Tibial nerve (tissue), 4 donors: ENCODE measurements at regions not wholly inside any gene's neighbourhood (a gene's known extent, or its start where the extent isn't known, plus 50 kb on each side); places are given as distances from the start of the nearest gene placed in this dataset.
A peak's percentile ranks its signal among the peaks of the same experiment; 100 is the strongest.

ENCODE experiments used
- DNase-seq, 2 donors: peaks; one replicate each; pipeline ENCODE4 v3.0.0-alpha.2; 2019; ENCODE audit warnings: low spot score in 2 of 2
- H3K27ac ChIP-seq, 4 donors: fragments of 200-600 bp; sonication (generic) in 3 of 4; one replicate each; pipeline ENCODE4 v1.5.1; 2017 to 2019; ENCODE audit warnings: mild to moderate bottlenecking in 1 of 4
- H3K27me3 ChIP-seq, 2 donors: fragments of 200-600 bp; sonication (generic) in 1 of 2; one replicate each; pipeline versions ENCODE4 v1.5.1 to v1.6.0; 2017 to 2019
- H3K36me3 ChIP-seq, 3 donors: fragments of 200-600 bp; sonication (generic); one replicate each; pipeline ENCODE4 v1.5.1; 2018 to 2019
- H3K4me1 ChIP-seq, 4 donors: fragments of 200-600 bp; sonication (generic) in 3 of 4; one replicate each; pipeline ENCODE4 v1.5.1; 2017 to 2019
- H3K4me3 ChIP-seq, 4 donors: fragments of 200-600 bp; sonication (generic) in 3 of 4; one replicate each; pipeline ENCODE4 v1.5.1; 2017 to 2019; ENCODE audit warnings: mild to moderate bottlenecking in 1 of 4, moderate library complexity in 1 of 4
- H3K9me3 ChIP-seq, 4 donors: fragments of 200-600 bp; sonication (generic) in 3 of 4; one replicate each; pipeline ENCODE4 v1.5.1; 2017 to 2019
- EP300 ChIP-seq, 2 donors: sonication (generic); formaldehyde crosslinking; IDR thresholded peaks; one replicate each; pipeline ENCODE4 v1.6.1; 2017; ENCODE audit warnings: antibody characterized with exemption in 2 of 2, mild to moderate bottlenecking in 1 of 2
- POLR2A ChIP-seq, 2 donors: fragments of 450-650 bp; IDR thresholded peaks; one replicate each; pipeline ENCODE4 v1.6.1; 2017; ENCODE audit warnings: antibody characterized with exemption in 2 of 2, mild to moderate bottlenecking in 2 of 2, moderate library complexity in 2 of 2
- WGBS, 2 donors: methylation state at CpG; one replicate each; pipeline ENCODE4 v1.1.5; 2018; 5-methylcytosine and 5-hydroxymethylcytosine counted together
- TF ChIP-seq, protein P1 (sequence below), 5 experiments: fragments of 200-600 bp in 3 of 5; fragments of 450-650 bp in 2 of 5; sonication (generic) in 3 of 5; IDR thresholded peaks; one replicate each; pipeline ENCODE4 v1.5.1; 2016 to 2019; ENCODE audit warnings: antibody characterized with exemption in 5 of 5, mild to moderate bottlenecking in 3 of 5, moderate library complexity in 2 of 5

GRCh38 chr6:165760126-165760802, 97.2 kb upstream of the PDE10A start:
- no peak for DNase-seq
- no peak overlapping the region for H3K4me3 ChIP-seq

GRCh38 chr6:165758441-165758840, 95.4 kb upstream of the PDE10A start:
- Histone ChIP-seq H3K27ac (no peak overlapping the region), H3K27me3 (no peaks in the 10 kb centered on the region), H3K36me3 (no peaks in the 10 kb centered on the region), H3K9me3 (peaks cover 0 to 5% (median 0%) of the 10 kb centered on the region in 4 donors), H3K4me3 (no peak overlapping the region), H3K4me1 (no peaks in the 10 kb centered on the region)
- TF ChIP-seq EP300 (IDR thresholded peaks at IDR 0.05) (no peak), POLR2A (IDR thresholded peaks at IDR 0.05) (no peak)
- TF ChIP-seq, protein P1, sequence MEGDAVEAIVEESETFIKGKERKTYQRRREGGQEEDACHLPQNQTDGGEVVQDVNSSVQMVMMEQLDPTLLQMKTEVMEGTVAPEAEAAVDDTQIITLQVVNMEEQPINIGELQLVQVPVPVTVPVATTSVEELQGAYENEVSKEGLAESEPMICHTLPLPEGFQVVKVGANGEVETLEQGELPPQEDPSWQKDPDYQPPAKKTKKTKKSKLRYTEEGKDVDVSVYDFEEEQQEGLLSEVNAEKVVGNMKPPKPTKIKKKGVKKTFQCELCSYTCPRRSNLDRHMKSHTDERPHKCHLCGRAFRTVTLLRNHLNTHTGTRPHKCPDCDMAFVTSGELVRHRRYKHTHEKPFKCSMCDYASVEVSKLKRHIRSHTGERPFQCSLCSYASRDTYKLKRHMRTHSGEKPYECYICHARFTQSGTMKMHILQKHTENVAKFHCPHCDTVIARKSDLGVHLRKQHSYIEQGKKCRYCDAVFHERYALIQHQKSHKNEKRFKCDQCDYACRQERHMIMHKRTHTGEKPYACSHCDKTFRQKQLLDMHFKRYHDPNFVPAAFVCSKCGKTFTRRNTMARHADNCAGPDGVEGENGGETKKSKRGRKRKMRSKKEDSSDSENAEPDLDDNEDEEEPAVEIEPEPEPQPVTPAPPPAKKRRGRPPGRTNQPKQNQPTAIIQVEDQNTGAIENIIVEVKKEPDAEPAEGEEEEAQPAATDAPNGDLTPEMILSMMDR (IDR thresholded peaks at IDR 0.05), result no peak
- DNase-seq, result no peak

More at GRCh38 chr6:165760126-165760802, 97.2 kb upstream of the PDE10A start:
- no peak overlapping the region for H3K27ac ChIP-seq
- H3K4me1 ChIP-seq, result no peaks in the 10 kb centered on the region
- H3K36me3 ChIP-seq, result no peaks in the 10 kb centered on the region
- 83 to 89% methylated on average over 7 of the region's 7 CpGs for WGBS, 2 donors
- TF ChIP-seq, protein P1 (IDR thresholded peaks at IDR 0.05), result no peak
- no peak for TF ChIP-seq POLR2A (IDR thresholded peaks at IDR 0.05)
- TF ChIP-seq EP300 (IDR thresholded peaks at IDR 0.05), result no peak
- peaks cover 0 to 5% (median 0%) of the 10 kb centered on the region in 4 donors for H3K9me3 ChIP-seq
- no peaks in the 10 kb centered on the region for H3K27me3 ChIP-seq

GRCh38 chr6:165755583-165755982, 92.5 kb upstream of the PDE10A start:
- no peak for DNase-seq
- 65 to 72% methylated on average over 4 of the region's 4 CpGs for WGBS, 2 donors
- Histone ChIP-seq H3K9me3 (no peaks in the 10 kb centered on the region), H3K4me1 (no peaks in the 10 kb centered on the region), H3K4me3 (no peak overlapping the region), H3K36me3 (no peaks in the 10 kb centered on the region), H3K27ac (no peak overlapping the region), H3K27me3 (no peaks in the 10 kb centered on the region)
- TF ChIP-seq POLR2A (IDR thresholded peaks at IDR 0.05), result no peak
- TF ChIP-seq, protein P1 (IDR thresholded peaks at IDR 0.05), result peak in 1 of 5 experiments; percentile 13

GRCh38 chr6:165753506-165753905, 90.5 kb upstream of the PDE10A start:
- TF ChIP-seq EP300 (IDR thresholded peaks at IDR 0.05) (no peak), POLR2A (IDR thresholded peaks at IDR 0.05) (no peak)
- TF ChIP-seq, protein P1 (IDR thresholded peaks at IDR 0.05), result no peak
- Histone ChIP-seq H3K4me3 (no peak overlapping the region), H3K4me1 (no peaks in the 10 kb centered on the region), H3K27ac (no peak overlapping the region), H3K27me3 (no peaks in the 10 kb centered on the region), H3K36me3 (no peaks in the 10 kb centered on the region), H3K9me3 (no peaks in the 10 kb centered on the region)
- DNase-seq, result no peak

DNA sequence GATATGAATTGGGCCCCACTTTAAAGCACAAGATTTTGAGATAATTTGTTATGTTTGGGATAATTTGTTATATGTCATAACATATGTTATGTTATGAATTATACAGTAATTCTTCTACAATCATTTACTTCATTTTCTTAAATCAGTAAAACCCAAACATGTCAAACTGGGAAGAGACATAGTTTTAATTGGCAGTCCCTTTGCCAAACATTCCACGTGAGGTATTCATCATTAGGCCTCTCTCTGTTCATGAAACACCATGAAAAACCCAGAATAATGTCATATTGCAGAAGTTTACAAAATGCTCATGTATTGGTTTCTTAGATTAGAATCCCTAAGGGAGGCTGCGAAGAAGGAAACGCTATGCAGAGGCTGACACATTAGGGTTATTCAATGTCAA, 89.4 kb upstream of the PDE10A start:
- WGBS, 2 donors, result 91 to 92% methylated on average over 3 of the region's 3 CpGs
- Histone ChIP-seq H3K27me3 (no peaks in the 10 kb centered on the region), H3K4me3 (no peak overlapping the region), H3K4me1 (no peaks in the 10 kb centered on the region), H3K9me3 (no peaks in the 10 kb centered on the region), H3K36me3 (no peaks in the 10 kb centered on the region), H3K27ac (no peak overlapping the region)
- TF ChIP-seq EP300 (IDR thresholded peaks at IDR 0.05) (no peak), POLR2A (IDR thresholded peaks at IDR 0.05) (no peak)
- TF ChIP-seq, protein P1 (IDR thresholded peaks at IDR 0.05), result no peak
- no peak for DNase-seq
